Stomach (tissue), 8 donors: ENCODE measurements at regions not wholly inside any gene's neighbourhood (a gene's known extent, or its start where the extent isn't known, plus 50 kb on each side); places are given as distances from the start of the nearest gene placed in this dataset.

Experiments
- DNase-seq, 2 donors: peaks; one replicate each; pipeline versions ENCODE4 v3.0.0 to v3.0.0-alpha.2; 2013 to 2019
- H3K27ac ChIP-seq, 5 donors: fragments of 200-600 bp in 4 of 5; sonication (generic) in 4 of 5; one replicate each; pipeline ENCODE4 v1.5.1; 2013 to 2019; ENCODE audit warnings: mild to moderate bottlenecking in 1 of 5, moderate library complexity in 1 of 5
- H3K27me3 ChIP-seq, 3 donors: fragments of 200-600 bp; sonication (generic); one replicate each; pipeline ENCODE4 v1.5.1; 2017 to 2019; ENCODE audit warnings: mixed run types in 1 of 3
- H3K36me3 ChIP-seq, 4 donors: fragments of 200-600 bp; sonication (generic); 1 replicate in 3 of 4; 2 replicates in 1 of 4; pipeline ENCODE4 v1.5.1; 2016 to 2019
- H3K4me1 ChIP-seq, 4 donors: fragments of 200-600 bp; sonication (generic); one replicate each; pipeline ENCODE4 v1.5.1; 2016 to 2019
- H3K4me3 ChIP-seq, 4 donors: fragments of 200-600 bp; sonication (generic) in 3 of 4; one replicate each; pipeline ENCODE4 v1.5.1; 2016 to 2019; ENCODE audit warnings: mild to moderate bottlenecking in 1 of 4
- H3K9me3 ChIP-seq, 4 donors: fragments of 200-600 bp; sonication (generic); one replicate each; pipeline ENCODE4 v1.5.1; 2016 to 2019
- EP300 ChIP-seq: sonication (generic); formaldehyde crosslinking; IDR thresholded peaks from one replicate; pipeline ENCODE4 v1.6.1; 2017; ENCODE audit warnings: antibody characterized with exemption
- POLR2A ChIP-seq, 4 donors: fragments of 450-650 bp; IDR thresholded peaks; one replicate each; pipeline ENCODE4 v1.6.1; 2016; ENCODE audit warnings: antibody characterized with exemption in 4 of 4, control low read depth in 2 of 4, mild to moderate bottlenecking in 1 of 4, moderate library complexity in 1 of 4
- POLR2AphosphoS5 ChIP-seq, 3 donors: sonication (generic); formaldehyde crosslinking; IDR thresholded peaks; one replicate each; pipeline ENCODE4 v1.6.1; 2016; ENCODE audit warnings: antibody characterized with exemption in 3 of 3
- WGBS, 5 donors: extraction: QIAGEN DNeasy Blood & Tissue Kit in 3 of 5; methylation state at CpG; one replicate each; pipeline versions ENCODE4 v1.1.5 to v1.1.7; 2013 to 2018; 5-methylcytosine and 5-hydroxymethylcytosine counted together
- intact Hi-C: fragments of 100-400 bp; cut with DNase I; formaldehyde crosslinking; loops from one replicate; pipeline ENCODE4 v1.15.1; 2023; ENCODE audit warnings: low total_unique reads
- TF ChIP-seq, protein P1 (sequence below), 7 experiments: fragments of 450-650 bp in 4 of 7; fragments of 200-600 bp in 3 of 7; sonication (generic) in 3 of 7; IDR thresholded peaks; one replicate each; pipeline ENCODE4 v1.5.1; 2016 to 2019; ENCODE audit warnings: antibody characterized with exemption in 7 of 7, control low read depth in 2 of 7, mild to moderate bottlenecking in 1 of 7
- donor health status: healthy with polysubstance abuse.
- donor health status: Bipolar disorder and iron deficiency.
- donor health status: healthy.

DNA sequence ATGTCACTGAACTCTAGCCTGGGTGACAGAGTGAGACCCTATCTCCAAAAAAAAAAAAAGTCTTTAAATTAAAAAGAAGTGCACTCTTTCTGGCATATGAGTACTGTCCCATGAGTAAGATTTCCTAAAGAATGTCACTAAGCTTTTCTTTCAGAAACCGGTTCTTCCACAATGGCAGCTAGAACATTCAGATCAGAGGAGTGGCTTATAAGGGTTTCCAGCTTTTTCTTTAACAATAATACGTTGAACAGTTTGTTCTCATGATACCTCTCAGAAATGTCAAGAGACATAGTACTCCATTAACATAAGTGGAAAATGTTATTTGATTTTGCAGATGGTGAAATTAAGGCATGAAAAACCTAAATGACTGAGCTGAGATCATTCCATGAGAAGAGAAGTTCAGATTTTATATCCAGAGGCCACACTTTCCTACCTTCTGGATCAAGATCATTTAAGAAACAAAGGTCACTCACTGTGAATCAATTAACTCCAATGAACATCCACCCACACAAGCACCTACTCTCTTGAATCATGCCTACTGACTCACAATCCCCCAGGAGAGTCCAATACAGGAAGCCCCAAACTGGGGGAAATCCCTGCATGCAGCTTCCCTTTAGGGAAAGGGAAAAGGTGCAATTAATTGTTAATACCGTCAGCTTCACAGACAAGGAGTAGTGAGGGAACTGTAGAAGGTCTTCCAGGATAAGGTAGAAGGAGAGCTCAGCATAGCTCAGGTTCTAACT, 86.9 kb downstream of the SPTSSA start:
- TF ChIP-seq POLR2A (IDR thresholded peaks at IDR 0.05), result no peak
- TF ChIP-seq, protein P1, sequence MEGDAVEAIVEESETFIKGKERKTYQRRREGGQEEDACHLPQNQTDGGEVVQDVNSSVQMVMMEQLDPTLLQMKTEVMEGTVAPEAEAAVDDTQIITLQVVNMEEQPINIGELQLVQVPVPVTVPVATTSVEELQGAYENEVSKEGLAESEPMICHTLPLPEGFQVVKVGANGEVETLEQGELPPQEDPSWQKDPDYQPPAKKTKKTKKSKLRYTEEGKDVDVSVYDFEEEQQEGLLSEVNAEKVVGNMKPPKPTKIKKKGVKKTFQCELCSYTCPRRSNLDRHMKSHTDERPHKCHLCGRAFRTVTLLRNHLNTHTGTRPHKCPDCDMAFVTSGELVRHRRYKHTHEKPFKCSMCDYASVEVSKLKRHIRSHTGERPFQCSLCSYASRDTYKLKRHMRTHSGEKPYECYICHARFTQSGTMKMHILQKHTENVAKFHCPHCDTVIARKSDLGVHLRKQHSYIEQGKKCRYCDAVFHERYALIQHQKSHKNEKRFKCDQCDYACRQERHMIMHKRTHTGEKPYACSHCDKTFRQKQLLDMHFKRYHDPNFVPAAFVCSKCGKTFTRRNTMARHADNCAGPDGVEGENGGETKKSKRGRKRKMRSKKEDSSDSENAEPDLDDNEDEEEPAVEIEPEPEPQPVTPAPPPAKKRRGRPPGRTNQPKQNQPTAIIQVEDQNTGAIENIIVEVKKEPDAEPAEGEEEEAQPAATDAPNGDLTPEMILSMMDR (IDR thresholded peaks at IDR 0.05), result no peak
- Histone ChIP-seq H3K27ac (peak overlapping the region; percentile 52 to 84 (median 72)), H3K4me1 (peaks cover 0 to 24% (median 12%) of the 10 kb centered on the region in 4 donors), H3K9me3 (no peaks in the 10 kb centered on the region), H3K36me3 (no peaks in the 10 kb centered on the region), H3K27me3 (no peaks in the 10 kb centered on the region), H3K4me3 (no peak overlapping the region)
- 29 to 50% (median 41%) methylated on average over 3 of the region's 3 CpGs for WGBS, 5 donors
- intact Hi-C loops, result no loop called here
- peak in 1 of 2 donors; percentile 77 for DNase-seq

DNA sequence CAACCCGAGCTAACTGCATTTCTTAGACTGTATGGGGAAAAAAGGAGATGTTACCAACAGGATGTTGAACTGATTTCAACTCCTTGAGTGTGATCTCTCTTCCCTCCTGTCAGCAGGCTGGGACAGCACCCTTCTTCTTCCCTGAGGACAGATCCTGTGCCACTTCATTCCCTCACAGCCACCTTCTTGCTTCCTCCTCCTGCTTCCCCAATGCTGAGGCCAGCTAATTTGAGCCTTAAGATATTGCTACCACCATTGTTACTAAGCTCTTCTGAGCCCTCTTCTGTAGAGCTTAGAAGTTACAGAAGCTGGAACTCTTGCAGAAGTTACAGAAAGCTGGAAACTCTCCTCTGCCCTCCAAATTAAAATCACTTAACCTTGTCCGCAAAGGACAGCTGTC, 88.8 kb downstream of the SPTSSA start:
- 48 to 85% (median 50%) methylated on average over 2 of the region's 2 CpGs for WGBS, 5 donors
- Histone ChIP-seq H3K36me3 (no peaks in the 10 kb centered on the region), H3K9me3 (no peaks in the 10 kb centered on the region), H3K4me3 (no peak overlapping the region), H3K27ac (no peak overlapping the region), H3K27me3 (no peaks in the 10 kb centered on the region), H3K4me1 (peaks cover 15 to 31% (median 19%) of the 10 kb centered on the region in 4 donors)
- TF ChIP-seq EP300 (no peak), POLR2A (IDR thresholded peaks at IDR 0.05) (no peak), POLR2AphosphoS5 (IDR thresholded peaks at IDR 0.05) (no peak)
- TF ChIP-seq, protein P1 (IDR thresholded peaks at IDR 0.05), result no peak
- DNase-seq, result no peak
- intact Hi-C loops, result no loop called here

DNA sequence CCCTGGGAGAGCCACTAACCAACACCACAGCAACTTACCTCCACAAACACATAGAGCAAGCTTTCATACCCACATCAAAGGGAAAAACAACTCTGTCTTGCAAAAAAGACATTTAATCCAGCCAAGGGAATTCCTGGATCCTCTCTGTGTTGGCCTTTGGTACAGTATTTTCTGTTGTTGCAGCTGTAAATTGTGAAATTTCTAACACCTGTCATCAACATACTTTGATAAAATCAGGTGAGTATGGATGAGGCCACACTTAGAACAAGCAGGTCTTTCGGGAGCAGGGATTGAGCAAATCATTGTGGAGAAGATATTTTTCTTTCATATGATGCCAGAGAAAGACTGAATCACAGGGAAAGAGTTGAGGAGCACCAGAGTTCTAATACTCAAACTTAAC, 89.3 kb downstream of the SPTSSA start:
- Histone ChIP-seq H3K36me3 (no peaks in the 10 kb centered on the region), H3K4me3 (no peak overlapping the region), H3K27ac (no peak overlapping the region), H3K9me3 (no peaks in the 10 kb centered on the region), H3K27me3 (no peaks in the 10 kb centered on the region), H3K4me1 (peaks cover 15 to 36% (median 21%) of the 10 kb centered on the region in 4 donors)
- TF ChIP-seq POLR2AphosphoS5 (IDR thresholded peaks at IDR 0.05) (no peak), EP300 (no peak), POLR2A (IDR thresholded peaks at IDR 0.05) (no peak)
- TF ChIP-seq, protein P1 (IDR thresholded peaks at IDR 0.05), result no peak
- WGBS, 5 donors, result 50 to 93% (median 84%) methylated on average over 1 of the region's 1 CpG
- no peak for DNase-seq
- intact Hi-C loops, result no loop called here

DNA sequence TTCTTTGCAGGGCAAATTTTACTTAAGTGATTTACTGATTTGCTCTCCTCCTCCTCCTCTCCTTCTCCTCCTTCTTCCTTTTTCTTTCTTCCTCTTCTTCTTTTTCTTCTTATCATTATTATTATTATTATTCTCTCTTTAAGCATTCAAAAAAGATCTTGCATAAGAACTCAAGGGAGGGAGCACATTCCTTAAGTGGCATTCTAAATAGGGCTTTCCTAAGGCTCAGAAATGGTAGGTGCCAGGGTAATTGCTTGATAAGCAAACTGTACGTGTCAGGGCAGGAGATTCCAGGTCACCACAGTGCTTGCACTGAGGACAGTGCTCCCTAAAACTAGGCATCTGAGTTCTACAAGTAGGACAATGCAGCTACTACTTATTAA, 92.4 kb downstream of the SPTSSA start:
- 34 to 56% (median 44%) methylated on average over 1 of the region's 1 CpG for WGBS, 5 donors
- H3K27ac ChIP-seq, result no peak overlapping the region
- DNase-seq, result no peak

More for the DNA sequence above, 92.4 kb downstream of the SPTSSA start:
- no peaks in the 10 kb centered on the region for H3K9me3 ChIP-seq
- TF ChIP-seq EP300, result no peak
- TF ChIP-seq POLR2A (IDR thresholded peaks at IDR 0.05), result no peak
- no peaks in the 10 kb centered on the region for H3K36me3 ChIP-seq
- intact Hi-C loops, result loop anchor here (10.0 kb wide), 1 partner anchor 135 kb away; no protein-coding TSS in a partner anchor
- no peaks in the 10 kb centered on the region for H3K27me3 ChIP-seq
- peaks cover 9 to 30% (median 20%) of the 10 kb centered on the region in 4 donors for H3K4me1 ChIP-seq
- H3K4me3 ChIP-seq, result no peak overlapping the region
